ENCODE measurements at regions not wholly inside any gene's neighbourhood (a gene's known extent, or its start where the extent isn't known, plus 50 kb on each side); places are given as distances from the start of the nearest gene placed in this dataset.

- H4K20me1 ChIP-seq (ENCODE audit: control insufficient read depth, extremely low read depth, insufficient read depth, low read length), result no peaks in the 10 kb centered on the region
- no peak for FAIRE-seq
- TF ChIP-seq EZH2 (IDR thresholded peaks at IDR 0.05; ENCODE audit: low read length) (no peak), CTCF (optimal IDR thresholded peaks at IDR 0.05 in 1 of 3, IDR thresholded peaks at IDR 0.05 in 1 of 3, conservative IDR thresholded peaks at IDR 0.05 in 1 of 3; ENCODE audit: extremely low read depth in 1 of 3, insufficient read depth in 2 of 3, low read length in 3 of 3) (no peak)
- H3K9me3 ChIP-seq (ENCODE audit: control insufficient read depth, low read depth, low read length), result no peaks in the 10 kb centered on the region
- H3K4me2 ChIP-seq (ENCODE audit: control insufficient read depth, extremely low read depth, insufficient read depth, low read depth, low read length), result no peak overlapping the region
- no peaks in the 10 kb centered on the region for H3K79me2 ChIP-seq (ENCODE audit: control insufficient read depth, insufficient read depth, low read length)
- dilution Hi-C loops (cut with MboI; ENCODE audit: extremely low pct_ligation_motif_present, low sequenced_read_pairs), result no loop called here
- H3K36me3 ChIP-seq (ENCODE audit: control insufficient read depth in 2 of 2, extremely low read depth in 1 of 2, insufficient read depth in 2 of 2, low read length in 2 of 2), result no peaks in the 10 kb centered on the region
- H3K4me3 ChIP-seq (ENCODE audit: control insufficient read depth in 2 of 3, extremely low read depth in 1 of 3, insufficient read depth in 2 of 3, low read depth in 1 of 3, low read length in 3 of 3), result no peak overlapping the region
- H3K27me3 ChIP-seq (ENCODE audit: control insufficient read depth, extremely low read depth, insufficient read depth, low read length), result peaks cover 8% of the 10 kb centered on the region
- H3K9ac ChIP-seq (ENCODE audit: control insufficient read depth, extremely low read depth, insufficient read depth, low read length), result no peak overlapping the region
- no peak for DNase-seq (ENCODE audit: low read depth, low spot score)
- H3K9me1 ChIP-seq (ENCODE audit: control insufficient read depth, extremely low read depth, insufficient read depth, low read length), result no peaks in the 10 kb centered on the region
- no peak overlapping the region for H3K27ac ChIP-seq (ENCODE audit: control insufficient read depth, insufficient read depth, low read length)
- no peak overlapping the region for H2AFZ ChIP-seq (ENCODE audit: control insufficient read depth, low read length)
- peaks cover 3% of the 10 kb centered on the region for H3K4me1 ChIP-seq (ENCODE audit: control insufficient read depth, extremely low read depth, insufficient read depth, low read length)
Observed at GRCh38 chr1:29670752-29671151, 434.4 kb downstream of the PTPRU start.

- H3K9me1 ChIP-seq (ENCODE audit: control insufficient read depth, extremely low read depth, insufficient read depth, low read length), result no peaks in the 10 kb centered on the region
- H3K9ac ChIP-seq (ENCODE audit: control insufficient read depth, extremely low read depth, insufficient read depth, low read length), result no peak overlapping the region
- no peak for FAIRE-seq
- H3K4me3 ChIP-seq (ENCODE audit: control insufficient read depth in 2 of 3, extremely low read depth in 1 of 3, insufficient read depth in 2 of 3, low read depth in 1 of 3, low read length in 3 of 3), result no peak overlapping the region
- H4K20me1 ChIP-seq (ENCODE audit: control insufficient read depth, extremely low read depth, insufficient read depth, low read length), result no peaks in the 10 kb centered on the region
- H3K9me3 ChIP-seq (ENCODE audit: control insufficient read depth, low read depth, low read length), result no peaks in the 10 kb centered on the region
- no peak overlapping the region for H3K27ac ChIP-seq (ENCODE audit: control insufficient read depth, insufficient read depth, low read length)
- H3K27me3 ChIP-seq (ENCODE audit: control insufficient read depth, extremely low read depth, insufficient read depth, low read length), result peaks cover 8% of the 10 kb centered on the region
- no peak overlapping the region for H3K4me2 ChIP-seq (ENCODE audit: control insufficient read depth, extremely low read depth, insufficient read depth, low read depth, low read length)
- no peaks in the 10 kb centered on the region for H3K36me3 ChIP-seq (ENCODE audit: control insufficient read depth in 2 of 2, extremely low read depth in 1 of 2, insufficient read depth in 2 of 2, low read length in 2 of 2)
- DNase-seq (ENCODE audit: low read depth, low spot score), result no peak
- dilution Hi-C loops (cut with MboI; ENCODE audit: extremely low pct_ligation_motif_present, low sequenced_read_pairs), result no loop called here
- peaks cover 3% of the 10 kb centered on the region for H3K4me1 ChIP-seq (ENCODE audit: control insufficient read depth, extremely low read depth, insufficient read depth, low read length)
- H2AFZ ChIP-seq (ENCODE audit: control insufficient read depth, low read length), result no peak overlapping the region
- no peak for TF ChIP-seq EZH2 (IDR thresholded peaks at IDR 0.05; ENCODE audit: low read length)
- no peak for TF ChIP-seq CTCF (optimal IDR thresholded peaks at IDR 0.05 in 1 of 3, IDR thresholded peaks at IDR 0.05 in 1 of 3, conservative IDR thresholded peaks at IDR 0.05 in 1 of 3; ENCODE audit: extremely low read depth in 1 of 3, insufficient read depth in 2 of 3, low read length in 3 of 3)
- no peaks in the 10 kb centered on the region for H3K79me2 ChIP-seq (ENCODE audit: control insufficient read depth, insufficient read depth, low read length)
Observed at GRCh38 chr1:29669912-29670311, 433.6 kb downstream of the PTPRU start.

Measured in keratinocyte (primary cell).